Stomach (tissue), 8 donors: ENCODE measurements at regions not wholly inside any gene's neighbourhood (a gene's known extent, or its start where the extent isn't known, plus 50 kb on each side); places are given as distances from the start of the nearest gene placed in this dataset.
"Not testable (repeated sequence)": the region's sequence is repeated elsewhere in the genome, so short reads cannot be mapped to it uniquely, and the experiment has no call there.

Experiments used
- DNase-seq, 2 donors: peaks; one replicate each; pipeline versions ENCODE4 v3.0.0 to v3.0.0-alpha.2; 2013 to 2019
- H3K27ac ChIP-seq, 5 donors: fragments of 200-600 bp in 4 of 5; sonication (generic) in 4 of 5; one replicate each; pipeline ENCODE4 v1.5.1; 2013 to 2019; ENCODE audit warnings: mild to moderate bottlenecking in 1 of 5, moderate library complexity in 1 of 5
- H3K27me3 ChIP-seq, 3 donors: fragments of 200-600 bp; sonication (generic); one replicate each; pipeline ENCODE4 v1.5.1; 2017 to 2019; ENCODE audit warnings: mixed run types in 1 of 3
- H3K36me3 ChIP-seq, 4 donors: fragments of 200-600 bp; sonication (generic); 1 replicate in 3 of 4; 2 replicates in 1 of 4; pipeline ENCODE4 v1.5.1; 2016 to 2019
- H3K4me1 ChIP-seq, 4 donors: fragments of 200-600 bp; sonication (generic); one replicate each; pipeline ENCODE4 v1.5.1; 2016 to 2019
- H3K4me3 ChIP-seq, 4 donors: fragments of 200-600 bp; sonication (generic) in 3 of 4; one replicate each; pipeline ENCODE4 v1.5.1; 2016 to 2019; ENCODE audit warnings: mild to moderate bottlenecking in 1 of 4
- H3K9me3 ChIP-seq, 4 donors: fragments of 200-600 bp; sonication (generic); one replicate each; pipeline ENCODE4 v1.5.1; 2016 to 2019
- CTCF ChIP-seq, 7 experiments: fragments of 450-650 bp in 4 of 7; fragments of 200-600 bp in 3 of 7; sonication (generic) in 3 of 7; IDR thresholded peaks; one replicate each; pipeline ENCODE4 v1.5.1; 2016 to 2019; ENCODE audit warnings: antibody characterized with exemption in 7 of 7, control low read depth in 2 of 7, mild to moderate bottlenecking in 1 of 7
- EP300 ChIP-seq: sonication (generic); formaldehyde crosslinking; IDR thresholded peaks from one replicate; pipeline ENCODE4 v1.6.1; 2017; ENCODE audit warnings: antibody characterized with exemption
- POLR2A ChIP-seq, 4 donors: fragments of 450-650 bp; IDR thresholded peaks; one replicate each; pipeline ENCODE4 v1.6.1; 2016; ENCODE audit warnings: antibody characterized with exemption in 4 of 4, control low read depth in 2 of 4, mild to moderate bottlenecking in 1 of 4, moderate library complexity in 1 of 4
- POLR2AphosphoS5 ChIP-seq, 3 donors: sonication (generic); formaldehyde crosslinking; IDR thresholded peaks; one replicate each; pipeline ENCODE4 v1.6.1; 2016; ENCODE audit warnings: antibody characterized with exemption in 3 of 3
- WGBS, 5 donors: extraction: QIAGEN DNeasy Blood & Tissue Kit in 3 of 5; methylation state at CpG; one replicate each; pipeline versions ENCODE4 v1.1.5 to v1.1.7; 2013 to 2018; 5-methylcytosine and 5-hydroxymethylcytosine counted together
- intact Hi-C: fragments of 100-400 bp; cut with DNase I; formaldehyde crosslinking; loops from one replicate; pipeline ENCODE4 v1.15.1; 2023; ENCODE audit warnings: low total_unique reads
- donor health status: healthy with polysubstance abuse.
- donor health status: Bipolar disorder and iron deficiency.
- donor health status: healthy.

DNA sequence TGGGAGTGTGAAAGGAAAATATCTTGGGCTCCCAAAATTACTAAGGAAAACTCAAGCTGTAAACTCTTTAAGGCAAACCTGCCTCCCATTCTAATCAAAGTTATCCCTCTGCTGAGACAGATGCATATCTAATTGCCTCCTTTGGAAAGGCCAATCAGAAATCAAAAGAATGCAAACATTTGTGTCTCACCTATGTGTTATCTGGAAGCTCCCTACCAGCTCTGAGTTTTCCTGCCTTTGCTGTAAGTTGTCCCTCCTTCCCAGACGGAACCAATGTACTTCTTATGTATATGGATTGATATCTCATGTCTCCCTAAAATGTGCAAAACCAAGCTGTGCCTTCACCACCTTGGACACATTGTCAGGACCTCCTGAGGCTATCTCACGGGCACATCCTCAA, 95.8 kb downstream of the AASDHPPT start:
- no peaks in the 10 kb centered on the region for H3K36me3 ChIP-seq
- no peak overlapping the region for H3K4me3 ChIP-seq
- TF ChIP-seq CTCF (IDR thresholded peaks at IDR 0.05) (no peak), POLR2AphosphoS5 (IDR thresholded peaks at IDR 0.05) (no peak), EP300 (no peak), POLR2A (IDR thresholded peaks at IDR 0.05) (no peak)
- H3K27ac ChIP-seq, result no peak overlapping the region
- DNase-seq, result no peak
- no peaks in the 10 kb centered on the region for H3K4me1 ChIP-seq
- WGBS, 5 donors, result 71 to 80% (median 74%) methylated on average over 2 of the region's 2 CpGs
- peaks cover 0 to 4% (median 0%) of the 10 kb centered on the region in 4 donors for H3K9me3 ChIP-seq
- no peaks in the 10 kb centered on the region for H3K27me3 ChIP-seq
- intact Hi-C loops, result no loop called here

DNA sequence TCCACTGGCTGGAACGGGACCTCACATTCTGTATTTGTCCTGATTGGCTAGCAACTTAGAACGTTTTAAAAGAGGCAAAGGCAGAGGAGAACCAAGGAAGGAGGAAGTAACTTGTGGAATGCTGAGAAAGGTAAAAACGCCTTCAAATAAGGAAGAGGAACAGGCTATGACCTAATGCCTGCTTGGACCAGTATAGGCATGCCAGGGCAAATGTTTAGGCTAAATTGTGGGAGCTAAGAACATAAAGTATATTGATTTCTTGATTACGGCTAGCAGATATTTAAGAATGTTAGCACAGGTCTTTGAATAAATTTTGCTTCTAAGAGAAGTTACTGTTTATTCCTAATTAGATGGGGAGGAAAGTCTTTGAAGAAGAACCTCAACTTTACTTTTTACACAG, 96.5 kb downstream of the AASDHPPT start:
- H3K9me3 ChIP-seq, H3K27ac ChIP-seq, intact Hi-C loops, H3K4me1 ChIP-seq, H3K36me3 ChIP-seq, H3K27me3 ChIP-seq, H3K4me3 ChIP-seq, DNase-seq: not testable (repeated sequence)
- WGBS, 5 donors, result 44 to 67% (median 57%) methylated on average over 4 of the region's 4 CpGs

GRCh38 chr11:106176817-106177216, 99.4 kb downstream of the AASDHPPT start:
- Histone ChIP-seq H3K4me3 (no peak overlapping the region), H3K36me3 (no peaks in the 10 kb centered on the region), H3K27ac (no peak overlapping the region), H3K9me3 (no peaks in the 10 kb centered on the region), H3K27me3 (no peaks in the 10 kb centered on the region), H3K4me1 (peaks cover 0 to 3% (median 0%) of the 10 kb centered on the region in 4 donors)
- 93 to 96% (median 94%) methylated on average over 17 of the region's 17 CpGs for WGBS, 5 donors
- peak in 1 of 2 donors; percentile 29 for DNase-seq
- intact Hi-C loops, result no loop called here
- TF ChIP-seq POLR2A (IDR thresholded peaks at IDR 0.05) (no peak), EP300 (no peak), POLR2AphosphoS5 (IDR thresholded peaks at IDR 0.05) (no peak), CTCF (IDR thresholded peaks at IDR 0.05) (no peak)

- TF ChIP-seq POLR2A (IDR thresholded peaks at IDR 0.05) (no peak), EP300 (no peak), POLR2AphosphoS5 (IDR thresholded peaks at IDR 0.05) (no peak), CTCF (IDR thresholded peaks at IDR 0.05) (no peak)
- Histone ChIP-seq H3K36me3 (no peaks in the 10 kb centered on the region), H3K27me3 (no peaks in the 10 kb centered on the region), H3K4me3 (no peak overlapping the region), H3K4me1 (peaks cover 0 to 3% (median 0%) of the 10 kb centered on the region in 4 donors), H3K9me3 (no peaks in the 10 kb centered on the region), H3K27ac (no peak overlapping the region)
- DNase-seq, result peak in 1 of 2 donors; percentile 38
- intact Hi-C loops, result no loop called here
- WGBS, 5 donors, result 27 to 43% (median 36%) methylated on average over 5 to 6 of the region's 6 CpGs
Observed at GRCh38 chr11:106177311-106177710, 99.8 kb downstream of the AASDHPPT start.

DNA sequence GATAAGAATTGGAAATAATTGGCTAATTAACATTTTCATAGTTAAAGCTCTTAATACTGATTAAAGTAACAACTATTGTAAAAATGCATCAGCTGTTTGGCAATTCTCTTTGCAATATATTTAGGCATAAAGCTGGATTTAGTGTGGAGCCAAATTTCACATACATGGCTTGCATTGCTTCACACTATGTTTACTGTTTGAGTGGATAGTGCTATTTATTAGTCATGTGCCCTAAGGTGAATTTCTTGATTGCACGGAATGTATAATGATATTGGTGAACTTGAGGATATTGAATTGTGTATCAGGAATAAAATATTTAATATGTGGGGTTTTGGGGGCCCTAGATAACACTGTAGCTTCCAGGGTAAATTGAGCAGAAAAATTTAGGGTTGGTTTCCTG, 100.9 kb downstream of the AASDHPPT start:
- WGBS, 5 donors, result 63 to 79% (median 75%) methylated on average over 1 of the region's 1 CpG
- no peaks in the 10 kb centered on the region for H3K27me3 ChIP-seq
- no peak for TF ChIP-seq CTCF (IDR thresholded peaks at IDR 0.05)
- TF ChIP-seq POLR2A (IDR thresholded peaks at IDR 0.05), result no peak
- TF ChIP-seq POLR2AphosphoS5 (IDR thresholded peaks at IDR 0.05), result no peak
- no peak for TF ChIP-seq EP300
- no peaks in the 10 kb centered on the region for H3K36me3 ChIP-seq
- intact Hi-C loops, result no loop called here
- peaks cover 0 to 3% (median 0%) of the 10 kb centered on the region in 4 donors for H3K4me1 ChIP-seq
- DNase-seq, result no peak
- H3K4me3 ChIP-seq, result no peak overlapping the region
- H3K27ac ChIP-seq, result no peak overlapping the region
- H3K9me3 ChIP-seq, result no peaks in the 10 kb centered on the region
